HCT116 (cell line): ENCODE measurements at regions not wholly inside any gene's neighbourhood (a gene's known extent, or its start where the extent isn't known, plus 50 kb on each side); places are given as distances from the start of the nearest gene placed in this dataset.

Experiments
- ATAC-seq: fragments of 200-7000 bp; cut with Tn5 transposase; 2 replicates; pipeline ENCODE4 v1.9.1; 2020; ENCODE audit warnings: mild to moderate bottlenecking, moderate library complexity
- BruUV-seq: library from RNA; stranded (reverse); fragments of 400-500 nt; replicated peaks from 2 replicates; lab custom pipeline; 2021; lab: Mats Ljungman, UMichigan
- CTCF ChIA-PET: fragments of 300-600 bp; sonication (Branson Sonifier 250); formaldehyde crosslinking; loops from one replicate; lab custom pipeline; 2021; ENCODE audit warnings: antibody characterized with exemption; lab: Charles Lee
- POLR2A ChIA-PET: fragments of 300-600, 350-600 bp; sonication (Branson Sonifier 250); formaldehyde crosslinking; loops from one replicate; lab custom pipeline; 2021; ENCODE audit warnings: antibody characterized with exemption; lab: Charles Lee
- RAD21 ChIA-PET, 2 experiments: fragments of 300-600 bp; sonication (Branson Sonifier 250); formaldehyde crosslinking; loops; one replicate each; lab custom pipeline; 2023; ENCODE audit warnings: low total read pairs in 2 of 2; ENCODE audit not compliant: uncharacterized antibody in 2 of 2, unreplicated experiment in 2 of 2, low non-redundant PET in 1 of 2; lab: Charles Lee
- DNase-seq: peaks from one replicate; pipeline ENCODE4 v3.0.0-alpha.2; 2010; ENCODE audit warnings: low read depth, low spot score
- H2AFZ ChIP-seq: fragments of 200-600 bp; shearing (Covaris generic), sonication (generic); 2 replicates; pipeline ENCODE4 v1.6.1; 2017; ENCODE audit warnings: low read depth, mixed run types, mixed read lengths, antibody characterized with exemption, low read length; ENCODE audit not compliant: poor library complexity, severe bottlenecking
- H3K27ac ChIP-seq: 2 replicates; pipeline ENCODE4 v1.5.1; 2012; ENCODE audit warnings: low read depth, low read length
- H3K27me3 ChIP-seq: fragments of 200-600 bp; sonication (generic); 2 replicates; pipeline ENCODE4 v1.6.1; 2016; ENCODE audit warnings: mixed run types, low read length, mixed read lengths; ENCODE audit not compliant: insufficient read depth
- H3K36me3 ChIP-seq, 2 experiments: fragments of 200-500 bp in 1 of 2; fragments of 200-600 bp in 1 of 2; sonication (Bioruptor generic) in 1 of 2; sonication (generic) in 1 of 2; 2 replicates each; pipeline versions ENCODE4 v1.5.1 to v1.6.1; 2014 to 2016; ENCODE audit warnings: low read length in 2 of 2, inconsistent platforms in 1 of 2, mixed read lengths in 1 of 2, mixed run types in 1 of 2; ENCODE audit not compliant: insufficient read depth in 2 of 2, control insufficient read depth in 1 of 2
- H3K4me1 ChIP-seq, 2 experiments: fragments of 200-600 bp in 1 of 2; sonication (generic) in 1 of 2; 2 replicates each; pipeline versions ENCODE4 v1.5.1 to v1.6.1; 2012 to 2017; ENCODE audit warnings: low read length in 2 of 2, inconsistent platforms in 1 of 2, mild to moderate bottlenecking in 1 of 2, mixed read lengths in 1 of 2, mixed run types in 1 of 2, moderate library complexity in 1 of 2; ENCODE audit not compliant: insufficient read depth in 2 of 2, control insufficient read depth in 1 of 2
- H3K4me2 ChIP-seq: fragments of 200-600 bp; sonication (generic); 2 replicates; pipeline ENCODE4 v1.6.1; 2017; ENCODE audit warnings: mixed run types, low read length, mixed read lengths
- H3K4me3 ChIP-seq, 2 experiments: fragments of 200-600 bp in 1 of 2; sonication (generic) in 1 of 2; replicated peaks in 1 of 2; 2 replicates each; pipeline ENCODE4 v1.5.1; 2011 to 2016; ENCODE audit warnings: low read length in 2 of 2, control low read depth in 1 of 2, low read depth in 1 of 2, mild to moderate bottlenecking in 1 of 2, mixed read lengths in 1 of 2, mixed run types in 1 of 2
- H3K79me2 ChIP-seq: fragments of 200-600 bp; sonication (generic); 2 replicates; pipeline ENCODE4 v1.6.1; 2017; ENCODE audit warnings: mild to moderate bottlenecking, mixed run types, low read length, moderate library complexity, mixed read lengths; ENCODE audit not compliant: insufficient read depth
- H3K9ac ChIP-seq: fragments of 200-600 bp; sonication (generic); 2 replicates; pipeline ENCODE4 v1.6.1; 2016; ENCODE audit warnings: low read length, mixed read lengths
- H3K9me2 ChIP-seq: fragments of 200-600 bp; sonication (generic), shearing (Covaris generic); 2 replicates; pipeline ENCODE4 v1.6.1; 2017; ENCODE audit warnings: mixed run types, mild to moderate bottlenecking, moderate library complexity; ENCODE audit not compliant: insufficient read depth
- H3K9me3 ChIP-seq, 2 experiments: fragments of 200-500 bp in 1 of 2; fragments of 200-600 bp in 1 of 2; sonication (Bioruptor generic) in 1 of 2; sonication (generic) in 1 of 2; 2 replicates each; pipeline ENCODE4 v1.6.1; 2014 to 2017; ENCODE audit warnings: low read length in 2 of 2, mixed read lengths in 2 of 2, inconsistent platforms in 1 of 2, low read depth in 1 of 2, mild to moderate bottlenecking in 1 of 2, mixed run types in 1 of 2, moderate library complexity in 1 of 2; ENCODE audit not compliant: control insufficient read depth in 1 of 2, insufficient read depth in 1 of 2
- H4K20me1 ChIP-seq: fragments of 200-600 bp; sonication (generic), shearing (Covaris generic); 2 replicates; pipeline ENCODE4 v1.6.1; 2017; ENCODE audit warnings: mixed run types, mild to moderate bottlenecking, moderate library complexity; ENCODE audit not compliant: insufficient read depth
- EZH2 ChIP-seq: fragments of 200-600 bp; sonication (generic); IDR thresholded peaks from 2 replicates; pipeline ENCODE4 v1.6.1; 2017; ENCODE audit warnings: antibody characterized with exemption, mixed run types
- POLR2AphosphoS5 ChIP-seq: IDR thresholded peaks from 2 replicates; pipeline ENCODE4 v1.6.1; 2011; ENCODE audit warnings: mild to moderate bottlenecking, low read depth, low read length, moderate library complexity
- REST ChIP-seq: IDR thresholded peaks from 2 replicates; pipeline ENCODE4 v1.6.1; 2012; ENCODE audit warnings: low read depth
- TCF7L2 ChIP-seq: IDR thresholded peaks from 2 replicates; pipeline ENCODE4 v1.7.0; 2011; ENCODE audit warnings: borderline replicate concordance, inconsistent platforms; ENCODE audit not compliant: insufficient read depth, insufficient read length; ENCODE audit errors: extremely low read depth
- ZFX ChIP-seq: fragments of 450-650 bp; IDR thresholded peaks from 2 replicates; pipeline ENCODE4 v1.6.1; 2017
- intact Hi-C: fragments of 100-400 bp; cut with micrococcal nuclease; formaldehyde crosslinking; loops from 2 replicates; pipeline ENCODE4 v1.10.0; 2022

GRCh38 chr1:93773049-93773838, 91.6 kb upstream of the BCAR3 start:
- ChIA-PET POLR2A (interaction anchor here (1.6 kb wide), 1 partner anchor 35 kb away, joined by 3 read pairs; no protein-coding TSS in a partner anchor), CTCF (no interaction called here), RAD21 (no interaction called here)
- Histone ChIP-seq H3K9me2 (no peaks in the 10 kb centered on the region), H3K79me2 (no peaks in the 10 kb centered on the region), H3K27me3 (no peaks in the 10 kb centered on the region), H3K4me2 (no peak overlapping the region), H2AFZ (no peak overlapping the region), H3K27ac (no peak overlapping the region), H4K20me1 (no peaks in the 10 kb centered on the region), H3K4me1 (peaks cover 5 to 64% of the 10 kb centered on the region in 2 experiments), H3K9me3 (no peaks in the 10 kb centered on the region), H3K36me3 (no peaks in the 10 kb centered on the region), H3K9ac (no peak overlapping the region), H3K4me3 (no peak overlapping the region)
- ATAC-seq (no peak), DNase-seq (no peak)
- intact Hi-C loops: no loop called here
- no peak for TF ChIP-seq ZFX
- no peak for TF ChIP-seq TCF7L2
- no peak for TF ChIP-seq REST
- TF ChIP-seq POLR2AphosphoS5: 0 out of 2 replicates have a peak, but pooled peaks have one; percentile 28
- no peak for TF ChIP-seq EZH2
- no TSS peak for BruUV-seq
